ENCODE measurements at regions not wholly inside any gene's neighbourhood (a gene's known extent, or its start where the extent isn't known, plus 50 kb on each side); places are given as distances from the start of the nearest gene placed in this dataset.

- TF ChIP-seq, protein P1, sequence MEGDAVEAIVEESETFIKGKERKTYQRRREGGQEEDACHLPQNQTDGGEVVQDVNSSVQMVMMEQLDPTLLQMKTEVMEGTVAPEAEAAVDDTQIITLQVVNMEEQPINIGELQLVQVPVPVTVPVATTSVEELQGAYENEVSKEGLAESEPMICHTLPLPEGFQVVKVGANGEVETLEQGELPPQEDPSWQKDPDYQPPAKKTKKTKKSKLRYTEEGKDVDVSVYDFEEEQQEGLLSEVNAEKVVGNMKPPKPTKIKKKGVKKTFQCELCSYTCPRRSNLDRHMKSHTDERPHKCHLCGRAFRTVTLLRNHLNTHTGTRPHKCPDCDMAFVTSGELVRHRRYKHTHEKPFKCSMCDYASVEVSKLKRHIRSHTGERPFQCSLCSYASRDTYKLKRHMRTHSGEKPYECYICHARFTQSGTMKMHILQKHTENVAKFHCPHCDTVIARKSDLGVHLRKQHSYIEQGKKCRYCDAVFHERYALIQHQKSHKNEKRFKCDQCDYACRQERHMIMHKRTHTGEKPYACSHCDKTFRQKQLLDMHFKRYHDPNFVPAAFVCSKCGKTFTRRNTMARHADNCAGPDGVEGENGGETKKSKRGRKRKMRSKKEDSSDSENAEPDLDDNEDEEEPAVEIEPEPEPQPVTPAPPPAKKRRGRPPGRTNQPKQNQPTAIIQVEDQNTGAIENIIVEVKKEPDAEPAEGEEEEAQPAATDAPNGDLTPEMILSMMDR (IDR thresholded peaks at IDR 0.05): no peak
- TF ChIP-seq POLR2A (IDR thresholded peaks at IDR 0.05) (no peak), EP300 (IDR thresholded peaks at IDR 0.05) (no peak)
Observed at GRCh38 chr9:22654833-22655232, 208.2 kb downstream of the DMRTA1 start.

All from tibial nerve (tissue), 4 donors.